ENCODE measurements at regions not wholly inside any gene's neighbourhood (a gene's known extent, or its start where the extent isn't known, plus 50 kb on each side); places are given as distances from the start of the nearest gene placed in this dataset.
"Not testable (repeated sequence)": the region's sequence is repeated elsewhere in the genome, so short reads cannot be mapped to it uniquely, and the experiment has no call there.

DNA sequence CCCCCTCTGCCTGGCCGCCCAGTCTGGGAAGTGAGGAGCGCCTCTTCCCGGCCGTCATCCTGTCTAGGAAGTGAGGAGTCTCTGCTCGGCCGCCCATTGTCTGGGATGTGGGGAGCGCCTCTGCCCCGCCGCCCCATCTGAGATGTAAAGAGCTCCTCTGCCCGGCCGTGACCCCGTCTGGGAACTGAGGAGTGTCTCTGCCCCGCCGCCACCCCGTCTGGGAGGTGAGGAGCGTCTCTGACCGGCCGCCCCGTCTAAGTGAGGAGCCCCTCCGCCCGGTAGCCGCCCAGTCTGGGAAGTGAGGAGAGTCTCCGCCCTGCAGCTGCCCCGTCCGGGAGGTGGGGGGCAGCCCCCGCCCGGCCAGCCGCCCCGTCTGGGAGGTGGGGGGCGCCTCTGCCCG is 228.9 kb downstream of the RPIA start:
- not testable (repeated sequence) for TF ChIP-seq POLR2A (IDR thresholded peaks at IDR 0.05; ENCODE audit: low read length); GATA1 (IDR thresholded peaks at IDR 0.05; ENCODE audit: low read depth, low read length)
